GM23338 (cell line): ENCODE measurements at regions not wholly inside any gene's neighbourhood (a gene's known extent, or its start where the extent isn't known, plus 50 kb on each side); places are given as distances from the start of the nearest gene placed in this dataset.

Source experiments
- CTCF ChIP-seq, 2 experiments: fragments of 200-600 bp in 1 of 2; sonication (generic) in 1 of 2; conservative IDR thresholded peaks; 2 replicates each; pipeline versions ENCODE4 v1.5.1 to v1.6.1; 2016 to 2017; ENCODE audit warnings: antibody characterized with exemption in 2 of 2, low read depth in 2 of 2, mild to moderate bottlenecking in 2 of 2, moderate library complexity in 1 of 2
- EZH2 ChIP-seq: fragments of 200-600 bp; sonication (generic); IDR thresholded peaks from one replicate; pipeline ENCODE4 v1.8.0; 2017; ENCODE audit warnings: antibody characterized with exemption, mild to moderate bottlenecking, low read depth; ENCODE audit not compliant: unreplicated experiment
- POLR2AphosphoS5 ChIP-seq: IDR thresholded peaks from 2 replicates; pipeline ENCODE4 v1.6.1; 2016; ENCODE audit warnings: antibody characterized with exemption, low read depth
- ZNF331 ChIP-seq: fragments of 250-450 bp; sonication (Bioruptor Pico); IDR thresholded peaks from 2 replicates; pipeline ENCODE4 v1.5.0; 2020; ENCODE audit warnings: low read depth, mild to moderate bottlenecking, moderate library complexity
- TF ChIP-seq, protein P1 (sequence below): IDR thresholded peaks from 2 replicates; pipeline ENCODE4 v1.6.1; 2016; ENCODE audit warnings: antibody characterized with exemption

GRCh38 chr22:34015642-34016041 is 95.4 kb upstream of the LARGE1 start:
- TF ChIP-seq CTCF (conservative IDR thresholded peaks at IDR 0.05; ENCODE audit: low read depth in 2 of 2) = no peak
- no peak for TF ChIP-seq EZH2
- TF ChIP-seq, protein P1, sequence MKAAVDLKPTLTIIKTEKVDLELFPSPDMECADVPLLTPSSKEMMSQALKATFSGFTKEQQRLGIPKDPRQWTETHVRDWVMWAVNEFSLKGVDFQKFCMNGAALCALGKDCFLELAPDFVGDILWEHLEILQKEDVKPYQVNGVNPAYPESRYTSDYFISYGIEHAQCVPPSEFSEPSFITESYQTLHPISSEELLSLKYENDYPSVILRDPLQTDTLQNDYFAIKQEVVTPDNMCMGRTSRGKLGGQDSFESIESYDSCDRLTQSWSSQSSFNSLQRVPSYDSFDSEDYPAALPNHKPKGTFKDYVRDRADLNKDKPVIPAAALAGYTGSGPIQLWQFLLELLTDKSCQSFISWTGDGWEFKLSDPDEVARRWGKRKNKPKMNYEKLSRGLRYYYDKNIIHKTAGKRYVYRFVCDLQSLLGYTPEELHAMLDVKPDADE = no peak
- no peak for TF ChIP-seq POLR2AphosphoS5
- no peak for TF ChIP-seq ZNF331
